ENCODE measurements at regions not wholly inside any gene's neighbourhood (a gene's known extent, or its start where the extent isn't known, plus 50 kb on each side); places are given as distances from the start of the nearest gene placed in this dataset.

GRCh38 chr12:4025181-4026019 lies 152.2 kb upstream of the PARP11 start:
- DNase-seq (ENCODE audit: insufficient read length, low spot score), result no peak
- no peak for TF ChIP-seq POLR2A (IDR thresholded peaks at IDR 0.05; ENCODE audit: low read depth, low read length)
- no peak for FAIRE-seq

DNA sequence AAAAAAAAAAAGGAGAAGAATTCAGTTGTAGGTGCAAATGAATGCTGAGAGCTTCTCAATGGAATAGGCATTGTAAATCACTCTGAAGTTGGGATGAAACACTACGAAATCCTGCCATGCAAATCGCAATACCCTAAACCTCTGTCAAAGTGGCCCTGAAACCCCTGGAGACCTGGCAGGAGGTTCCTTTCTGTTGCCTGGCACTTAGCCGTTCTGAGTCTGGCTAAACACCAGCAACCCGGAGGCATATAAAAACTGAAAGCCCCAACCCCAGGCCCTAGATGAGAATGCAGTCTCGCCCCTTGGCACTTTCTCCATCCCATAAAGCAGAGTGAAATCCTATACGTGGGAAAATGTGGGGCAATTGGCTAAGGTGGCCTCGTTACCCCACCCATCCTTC lies 151.5 kb upstream of the PARP11 start:
- TF ChIP-seq POLR2A (IDR thresholded peaks at IDR 0.05; ENCODE audit: low read depth, low read length), result no peak
- FAIRE-seq, result no peak
- DNase-seq (ENCODE audit: insufficient read length, low spot score), result no peak

GRCh38 chr12:4015225-4016091 lies 142.3 kb upstream of the PARP11 start:
- FAIRE-seq, result no peak
- no peak for DNase-seq (ENCODE audit: insufficient read length, low spot score)

DNA sequence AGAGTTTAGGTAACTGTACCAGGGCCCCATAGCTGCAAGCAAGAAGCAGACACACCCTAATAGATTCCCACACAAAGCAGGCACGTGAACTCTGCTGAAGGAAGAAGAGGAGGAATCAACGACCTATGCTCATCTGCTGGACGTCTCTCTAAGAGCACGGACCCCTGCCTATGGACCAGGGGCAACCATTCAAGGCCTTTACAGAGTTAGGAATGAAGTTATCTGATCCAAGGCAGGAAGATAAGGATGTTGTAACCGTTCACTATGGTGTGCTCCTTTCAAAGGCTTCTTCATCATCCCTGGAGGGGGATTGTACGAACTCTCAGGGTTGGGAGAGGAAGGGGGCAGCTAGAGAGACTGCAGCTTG lies 141.6 kb upstream of the PARP11 start:
- DNase-seq (ENCODE audit: insufficient read length, low spot score) (no peak), FAIRE-seq (no peak)
- no peak for TF ChIP-seq POLR2A (IDR thresholded peaks at IDR 0.05; ENCODE audit: low read depth, low read length)

More at GRCh38 chr12:4015225-4016091, 142.3 kb upstream of the PARP11 start:
- no peak for TF ChIP-seq POLR2A (IDR thresholded peaks at IDR 0.05; ENCODE audit: low read depth, low read length)

- FAIRE-seq, result no peak
- no peak for TF ChIP-seq POLR2A (IDR thresholded peaks at IDR 0.05; ENCODE audit: low read depth, low read length)
Measured at GRCh38 chr12:4014444-4014843, 141.2 kb upstream of the PARP11 start.

DNA sequence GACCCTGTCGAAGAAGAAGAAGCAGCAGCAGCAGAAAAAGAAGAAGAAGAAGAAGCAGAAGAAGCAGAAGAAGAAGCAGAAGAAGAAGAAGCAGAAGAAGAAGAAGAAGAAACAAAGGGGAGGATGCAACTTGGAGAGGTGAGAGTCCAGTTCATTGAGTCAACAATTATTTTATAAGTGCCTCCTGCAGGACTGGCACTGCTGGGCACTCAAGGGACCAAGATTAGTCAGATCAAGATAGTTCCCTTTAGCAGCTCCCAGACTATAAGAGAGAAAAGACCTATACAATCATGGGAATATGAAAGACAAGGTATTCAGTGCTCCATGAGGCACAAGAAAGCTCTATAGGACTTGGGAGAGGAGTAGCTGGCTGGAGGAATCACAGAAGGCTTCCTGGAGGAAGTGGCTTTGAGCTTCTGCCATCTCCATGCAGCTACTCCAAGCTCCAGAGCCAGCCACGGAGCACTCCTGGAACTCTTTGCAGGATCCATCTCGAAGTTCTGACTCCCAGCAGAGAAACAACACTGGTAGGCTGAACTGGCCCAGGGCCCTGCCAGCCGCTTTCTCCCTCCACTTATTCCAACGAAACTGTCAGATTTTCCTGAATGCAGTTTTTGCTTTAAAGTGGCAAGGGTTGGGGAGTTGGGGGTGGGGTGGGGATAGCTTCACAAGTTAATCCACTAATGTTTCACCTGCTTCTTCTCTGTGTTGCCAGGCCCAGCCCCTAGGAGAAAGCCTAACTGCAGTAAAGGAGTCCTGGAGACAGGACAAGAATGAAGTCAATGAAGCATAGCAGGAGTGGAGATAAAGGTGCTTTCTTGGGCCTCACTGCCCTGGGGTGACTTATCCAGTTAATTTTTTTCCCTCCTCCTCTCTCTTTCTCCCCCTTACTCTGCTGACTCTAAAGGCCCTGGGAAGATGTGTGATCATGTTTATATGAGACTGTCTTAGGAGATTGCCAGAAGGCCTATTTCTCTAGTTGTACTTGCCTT lies 140.1 kb upstream of the PARP11 start:
- DNase-seq (ENCODE audit: insufficient read length, low spot score) (no peak), FAIRE-seq (no peak)
- no peak for TF ChIP-seq POLR2A (IDR thresholded peaks at IDR 0.05; ENCODE audit: low read depth, low read length)

More at GRCh38 chr12:4014444-4014843, 141.2 kb upstream of the PARP11 start:
- no peak for DNase-seq (ENCODE audit: insufficient read length, low spot score)

DNA sequence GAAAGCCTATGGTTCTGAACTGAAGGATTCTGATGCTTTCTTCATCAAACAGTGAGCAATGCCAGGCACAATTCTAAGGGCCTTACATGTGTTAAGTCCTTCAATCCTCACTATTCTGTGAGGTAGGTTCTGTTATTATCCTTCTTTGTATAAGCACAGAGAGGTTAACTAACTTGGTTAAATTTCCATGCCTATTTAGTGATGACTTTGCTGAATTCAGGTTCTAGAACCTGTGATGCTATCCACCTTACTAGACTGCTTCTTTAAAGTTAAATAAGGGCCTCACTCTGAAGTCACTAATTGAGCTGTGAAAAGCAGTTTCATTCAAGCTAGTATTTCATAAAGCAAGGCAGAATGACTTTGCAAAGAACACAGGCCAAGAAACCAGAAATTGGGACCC lies 138.9 kb upstream of the PARP11 start:
- no peak for DNase-seq (ENCODE audit: insufficient read length, low spot score)
- no peak for FAIRE-seq
- TF ChIP-seq POLR2A (IDR thresholded peaks at IDR 0.05; ENCODE audit: low read depth, low read length), result no peak

DNA sequence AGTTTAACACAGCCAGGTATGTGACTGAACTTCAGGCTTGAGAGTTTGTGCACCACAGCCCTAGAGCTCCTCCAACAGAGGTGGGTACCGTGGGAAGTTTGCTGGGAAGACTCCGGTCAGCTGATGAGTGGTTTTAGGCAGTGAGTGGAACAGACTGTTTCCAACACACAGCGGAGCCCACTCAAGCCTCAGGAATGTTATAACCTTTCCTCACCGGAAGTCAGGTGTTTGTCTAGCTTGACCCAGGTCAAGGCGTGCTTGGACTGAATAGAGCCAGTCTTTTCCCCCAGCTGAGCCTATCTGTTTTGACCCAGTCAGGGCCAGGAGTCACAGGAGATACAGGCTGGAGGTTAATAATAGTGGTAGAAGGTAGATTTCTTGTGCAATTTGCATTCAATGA lies 138.4 kb upstream of the PARP11 start:
- no peak for FAIRE-seq
- no peak for DNase-seq (ENCODE audit: insufficient read length, low spot score)
- no peak for TF ChIP-seq POLR2A (IDR thresholded peaks at IDR 0.05; ENCODE audit: low read depth, low read length)

GRCh38 chr12:4009979-4010704 lies 136.9 kb upstream of the PARP11 start:
- no peak for FAIRE-seq
- DNase-seq (ENCODE audit: insufficient read length, low spot score), result no peak

GRCh38 chr12:4006743-4007142 lies 133.5 kb upstream of the PARP11 start:
- DNase-seq (ENCODE audit: insufficient read length, low spot score) (no peak), FAIRE-seq (no peak)
- TF ChIP-seq POLR2A (IDR thresholded peaks at IDR 0.05; ENCODE audit: low read depth, low read length), result no peak

More at GRCh38 chr12:4009979-4010704, 136.9 kb upstream of the PARP11 start:
- TF ChIP-seq POLR2A (IDR thresholded peaks at IDR 0.05; ENCODE audit: low read depth, low read length), result no peak

DNA sequence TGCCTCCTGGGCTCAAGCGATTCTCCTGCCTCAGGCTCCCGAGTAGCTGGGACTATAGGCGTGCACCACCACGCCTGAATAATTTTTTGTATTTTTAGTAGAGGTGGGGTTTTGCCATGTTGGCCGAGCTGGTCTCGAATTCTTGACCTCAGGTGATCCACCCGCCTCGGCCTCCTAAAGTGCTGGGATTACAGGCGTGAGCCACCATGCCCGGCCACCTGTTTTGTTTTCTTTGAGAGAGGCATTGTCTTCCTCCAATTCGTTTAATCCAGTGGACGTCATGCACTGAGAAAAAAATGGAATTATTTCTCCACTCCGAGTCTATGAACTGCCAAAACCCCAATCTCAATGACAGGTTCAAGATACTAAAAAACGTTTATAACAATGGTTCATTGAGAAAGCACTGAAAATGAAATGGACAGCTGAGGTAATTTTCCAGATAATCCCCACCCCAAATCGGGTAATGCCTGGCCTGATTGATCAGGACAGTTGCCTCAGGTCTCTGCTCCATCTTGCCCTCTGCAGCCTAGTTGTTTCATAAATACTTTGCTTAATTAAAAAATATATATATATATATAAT lies 132.7 kb upstream of the PARP11 start:
- DNase-seq (ENCODE audit: insufficient read length, low spot score) (no peak), FAIRE-seq (no peak)
- TF ChIP-seq POLR2A (IDR thresholded peaks at IDR 0.05; ENCODE audit: low read depth, low read length), result no peak

GRCh38 chr12:4003576-4003975 lies 130.4 kb upstream of the PARP11 start:
- no peak for FAIRE-seq
- no peak for DNase-seq (ENCODE audit: insufficient read length, low spot score)
- no peak for TF ChIP-seq POLR2A (IDR thresholded peaks at IDR 0.05; ENCODE audit: low read depth, low read length)
